ENCODE measurements at regions not wholly inside any gene's neighbourhood (a gene's known extent, or its start where the extent isn't known, plus 50 kb on each side); places are given as distances from the start of the nearest gene placed in this dataset.

DNA sequence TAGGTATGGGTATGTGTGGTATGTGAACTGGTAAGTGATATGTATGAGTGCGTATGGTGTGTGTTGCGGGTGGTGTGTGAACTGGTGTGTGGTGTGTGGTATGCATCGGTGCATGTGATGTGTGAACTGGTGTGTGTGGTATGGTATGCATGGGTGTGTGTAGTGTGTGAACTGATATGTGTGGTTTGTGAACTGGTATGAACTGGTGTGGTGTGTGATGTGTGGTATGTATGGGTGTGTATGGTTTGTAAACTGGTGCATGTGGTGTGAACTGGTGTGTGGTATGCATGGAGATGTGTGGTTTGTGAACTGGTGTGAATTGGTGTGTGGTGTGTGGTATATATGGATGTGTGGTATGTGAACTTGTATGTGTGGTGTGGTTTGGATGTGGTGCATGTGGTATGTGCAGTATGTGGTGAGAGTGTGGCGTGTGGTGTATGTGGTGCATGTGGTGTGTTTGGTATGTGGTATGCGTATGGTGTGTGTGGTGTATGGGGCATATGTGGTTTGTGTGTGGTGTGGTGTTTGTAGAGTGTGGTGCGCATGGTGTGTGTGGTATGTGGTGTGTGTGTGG lies 208.9 kb upstream of the TNP1 start:
- TF ChIP-seq POLR2A (IDR thresholded peaks at IDR 0.05; ENCODE audit: low read length) (no peak), GATA1 (IDR thresholded peaks at IDR 0.05; ENCODE audit: low read depth, low read length) (no peak)
